ENCODE measurements at regions not wholly inside any gene's neighbourhood (a gene's known extent, or its start where the extent isn't known, plus 50 kb on each side); places are given as distances from the start of the nearest gene placed in this dataset.

- TF ChIP-seq CTCF (IDR thresholded peaks at IDR 0.05; ENCODE audit: control extremely low read depth, extremely low read depth, low read depth, missing control alignments), result no peak
- CTCF ChIA-PET, result interaction anchor here (1.6 kb wide), 1 partner anchor 14 kb away, joined by 4 read pairs; no protein-coding TSS in a partner anchor
- DNase-seq (ENCODE audit: extremely low spot score), result no peak
- POLR2A ChIA-PET, result no interaction called here
Observed at GRCh38 chr1:102074874-102075273, 78.1 kb upstream of the OLFM3 start.

- no peak for TF ChIP-seq CTCF (IDR thresholded peaks at IDR 0.05; ENCODE audit: control extremely low read depth, extremely low read depth, low read depth, missing control alignments)
- ChIA-PET CTCF (no interaction called here), POLR2A (no interaction called here)
- no peak for DNase-seq (ENCODE audit: extremely low spot score)
Observed at GRCh38 chr1:102071451-102071850, 74.7 kb upstream of the OLFM3 start.

DNA sequence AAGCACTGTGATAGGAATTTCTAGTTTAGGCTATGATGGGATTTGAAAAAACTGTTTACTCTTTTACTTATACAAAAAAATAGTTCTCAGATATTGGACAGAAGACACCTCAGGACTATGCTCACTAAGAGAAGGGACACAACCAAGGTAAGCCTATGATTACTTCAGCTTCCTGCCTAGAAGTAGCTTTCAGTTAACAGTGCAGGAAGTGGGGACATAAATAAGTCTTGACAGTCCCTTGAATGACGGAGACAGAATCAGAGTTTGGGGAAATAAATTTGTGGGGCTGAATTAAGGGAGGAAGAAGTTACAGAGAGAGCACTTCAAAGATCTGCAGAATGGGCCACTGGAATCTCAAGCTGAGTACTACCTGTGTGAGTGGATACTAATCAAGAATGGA is 53.8 kb upstream of the OLFM3 start:
- no peak for TF ChIP-seq CTCF (IDR thresholded peaks at IDR 0.05; ENCODE audit: control extremely low read depth, extremely low read depth, low read depth, missing control alignments)
- POLR2A ChIA-PET, result no interaction called here
- DNase-seq (ENCODE audit: extremely low spot score), result no peak
- CTCF ChIA-PET, result interaction anchor here (1.9 kb wide), 1 partner anchor 9 kb away, joined by 9 read pairs; no protein-coding TSS in a partner anchor

DNA sequence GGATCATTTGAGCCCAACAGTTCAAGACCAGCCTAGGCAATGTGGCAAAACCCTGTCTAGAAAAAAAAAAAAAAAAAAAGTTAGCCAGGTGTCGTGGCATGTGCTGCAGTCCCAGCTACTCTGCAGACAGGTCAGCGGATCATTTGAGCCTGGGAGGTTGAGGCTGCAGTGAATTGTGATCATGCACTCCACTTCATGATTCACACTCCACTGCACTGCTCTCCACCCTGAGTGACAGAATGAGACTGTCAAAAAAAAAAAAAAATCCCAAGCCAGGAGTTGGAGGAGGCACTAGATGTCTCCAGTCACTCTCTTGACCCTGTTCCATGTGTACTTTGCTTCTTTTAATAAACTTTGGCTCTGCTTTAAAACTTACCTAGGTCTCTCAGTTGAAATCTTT is 51.0 kb upstream of the OLFM3 start:
- TF ChIP-seq CTCF (IDR thresholded peaks at IDR 0.05; ENCODE audit: control extremely low read depth, extremely low read depth, low read depth, missing control alignments), result no peak
- POLR2A ChIA-PET, result no interaction called here
- CTCF ChIA-PET, result no interaction called here
- DNase-seq (ENCODE audit: extremely low spot score), result no peak

Data from GM10248 (cell line).